NB4 (cell line): ENCODE measurements at regions not wholly inside any gene's neighbourhood (a gene's known extent, or its start where the extent isn't known, plus 50 kb on each side); places are given as distances from the start of the nearest gene placed in this dataset.

Source experiments
- DNase-seq: peaks from one replicate; pipeline ENCODE4 v3.0.0; 2010; ENCODE audit warnings: low read depth
- H3K4me3 ChIP-seq: one replicate; pipeline ENCODE4 v1.5.1; 2011; ENCODE audit warnings: mild to moderate bottlenecking, low read depth, low read length, moderate library complexity
- CTCF ChIP-seq: IDR thresholded peaks from one replicate; pipeline ENCODE4 v1.5.1; 2012; ENCODE audit warnings: low read depth, low read length
- MAX ChIP-seq: IDR thresholded peaks from 2 replicates; pipeline ENCODE4 v1.6.1; 2011; ENCODE audit warnings: low read depth, low read length
- MYC ChIP-seq: IDR thresholded peaks from 2 replicates; pipeline ENCODE4 v1.6.1; 2011; ENCODE audit warnings: low read depth, low read length
- POLR2A ChIP-seq: IDR thresholded peaks from 2 replicates; pipeline ENCODE4 v1.6.1; 2011; ENCODE audit warnings: mild to moderate bottlenecking; ENCODE audit not compliant: insufficient read length; ENCODE audit errors: extremely low read depth

GRCh38 chr19:31986951-31987350 lies 358.5 kb upstream of the ZNF507 start:
- no peak overlapping the region for H3K4me3 ChIP-seq
- no peak for DNase-seq
- no peak for TF ChIP-seq MAX
- TF ChIP-seq CTCF = no peak
- no peak for TF ChIP-seq POLR2A
- TF ChIP-seq MYC = no peak

GRCh38 chr19:31988256-31988655 lies 357.2 kb upstream of the ZNF507 start:
- no peak overlapping the region for H3K4me3 ChIP-seq
- DNase-seq = no peak
- TF ChIP-seq MYC (no peak), POLR2A (no peak), CTCF (no peak), MAX (no peak)

GRCh38 chr19:31991984-31992655 lies 353.3 kb upstream of the ZNF507 start:
- no peak for TF ChIP-seq CTCF
- no peak for TF ChIP-seq MYC
- TF ChIP-seq MAX = no peak
- no peak for TF ChIP-seq POLR2A
- DNase-seq = no peak
- H3K4me3 ChIP-seq = no peak overlapping the region

- H3K4me3 ChIP-seq = no peak overlapping the region
- TF ChIP-seq MYC (no peak), CTCF (no peak), POLR2A (no peak), MAX (no peak)
- DNase-seq = no peak
These were observed 352.7 kb upstream of the ZNF507 start for GRCh38 chr19:31992750-31993149.

- DNase-seq = no peak
- no peak overlapping the region for H3K4me3 ChIP-seq
These were observed 349.9 kb upstream of the ZNF507 start for GRCh38 chr19:31995546-31995945.

GRCh38 chr19:32010071-32010470 lies 335.3 kb upstream of the ZNF507 start:
- TF ChIP-seq MAX = no peak
- TF ChIP-seq CTCF = no peak
- TF ChIP-seq POLR2A = no peak
- TF ChIP-seq MYC = no peak
- no peak overlapping the region for H3K4me3 ChIP-seq
- DNase-seq = no peak

More at GRCh38 chr19:31995546-31995945, 349.9 kb upstream of the ZNF507 start:
- no peak for TF ChIP-seq MAX
